GM12873 (cell line): ENCODE measurements at regions not wholly inside any gene's neighbourhood (a gene's known extent, or its start where the extent isn't known, plus 50 kb on each side); places are given as distances from the start of the nearest gene placed in this dataset.

Experiments
- TF ChIP-seq, protein P1 (sequence below): IDR thresholded peaks from 2 replicates; pipeline ENCODE4 v1.5.1; 2012; ENCODE audit warnings: low read depth, mild to moderate bottlenecking, moderate library complexity, low read length, control low read depth; ENCODE audit not compliant: insufficient read depth; ENCODE audit errors: missing control alignments

DNA sequence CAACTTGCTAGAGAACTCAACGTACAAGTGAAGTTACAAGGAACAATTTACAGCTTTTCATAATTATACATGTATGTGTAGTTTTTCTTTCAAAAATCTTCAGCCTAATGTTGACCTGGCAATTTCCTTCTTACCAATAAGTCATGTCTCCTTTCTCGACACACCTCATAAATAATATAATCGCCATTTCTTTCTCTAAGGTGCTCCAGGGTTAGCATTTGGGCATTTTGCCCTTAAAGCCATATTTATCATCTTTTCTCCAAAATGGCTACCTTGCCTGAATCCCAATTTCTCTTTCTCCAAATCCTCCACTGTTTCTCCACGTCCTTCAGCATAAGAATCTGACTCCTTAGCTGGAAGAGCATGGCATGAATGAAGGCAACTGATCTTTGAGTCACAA lies 50.3 kb upstream of the RAB27B start:
- TF ChIP-seq, protein P1, sequence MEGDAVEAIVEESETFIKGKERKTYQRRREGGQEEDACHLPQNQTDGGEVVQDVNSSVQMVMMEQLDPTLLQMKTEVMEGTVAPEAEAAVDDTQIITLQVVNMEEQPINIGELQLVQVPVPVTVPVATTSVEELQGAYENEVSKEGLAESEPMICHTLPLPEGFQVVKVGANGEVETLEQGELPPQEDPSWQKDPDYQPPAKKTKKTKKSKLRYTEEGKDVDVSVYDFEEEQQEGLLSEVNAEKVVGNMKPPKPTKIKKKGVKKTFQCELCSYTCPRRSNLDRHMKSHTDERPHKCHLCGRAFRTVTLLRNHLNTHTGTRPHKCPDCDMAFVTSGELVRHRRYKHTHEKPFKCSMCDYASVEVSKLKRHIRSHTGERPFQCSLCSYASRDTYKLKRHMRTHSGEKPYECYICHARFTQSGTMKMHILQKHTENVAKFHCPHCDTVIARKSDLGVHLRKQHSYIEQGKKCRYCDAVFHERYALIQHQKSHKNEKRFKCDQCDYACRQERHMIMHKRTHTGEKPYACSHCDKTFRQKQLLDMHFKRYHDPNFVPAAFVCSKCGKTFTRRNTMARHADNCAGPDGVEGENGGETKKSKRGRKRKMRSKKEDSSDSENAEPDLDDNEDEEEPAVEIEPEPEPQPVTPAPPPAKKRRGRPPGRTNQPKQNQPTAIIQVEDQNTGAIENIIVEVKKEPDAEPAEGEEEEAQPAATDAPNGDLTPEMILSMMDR: no peak
